Stomach (tissue), 8 donors: ENCODE measurements at regions not wholly inside any gene's neighbourhood (a gene's known extent, or its start where the extent isn't known, plus 50 kb on each side); places are given as distances from the start of the nearest gene placed in this dataset.

Experiments used
- DNase-seq, 2 donors: peaks; one replicate each; pipeline versions ENCODE4 v3.0.0 to v3.0.0-alpha.2; 2013 to 2019
- H3K27ac ChIP-seq, 5 donors: fragments of 200-600 bp in 4 of 5; sonication (generic) in 4 of 5; one replicate each; pipeline ENCODE4 v1.5.1; 2013 to 2019; ENCODE audit warnings: mild to moderate bottlenecking in 1 of 5, moderate library complexity in 1 of 5
- H3K27me3 ChIP-seq, 3 donors: fragments of 200-600 bp; sonication (generic); one replicate each; pipeline ENCODE4 v1.5.1; 2017 to 2019; ENCODE audit warnings: mixed run types in 1 of 3
- H3K36me3 ChIP-seq, 4 donors: fragments of 200-600 bp; sonication (generic); 1 replicate in 3 of 4; 2 replicates in 1 of 4; pipeline ENCODE4 v1.5.1; 2016 to 2019
- H3K4me1 ChIP-seq, 4 donors: fragments of 200-600 bp; sonication (generic); one replicate each; pipeline ENCODE4 v1.5.1; 2016 to 2019
- H3K4me3 ChIP-seq, 4 donors: fragments of 200-600 bp; sonication (generic) in 3 of 4; one replicate each; pipeline ENCODE4 v1.5.1; 2016 to 2019; ENCODE audit warnings: mild to moderate bottlenecking in 1 of 4
- H3K9me3 ChIP-seq, 4 donors: fragments of 200-600 bp; sonication (generic); one replicate each; pipeline ENCODE4 v1.5.1; 2016 to 2019
- CTCF ChIP-seq, 7 experiments: fragments of 450-650 bp in 4 of 7; fragments of 200-600 bp in 3 of 7; sonication (generic) in 3 of 7; IDR thresholded peaks; one replicate each; pipeline ENCODE4 v1.5.1; 2016 to 2019; ENCODE audit warnings: antibody characterized with exemption in 7 of 7, control low read depth in 2 of 7, mild to moderate bottlenecking in 1 of 7
- EP300 ChIP-seq: sonication (generic); formaldehyde crosslinking; IDR thresholded peaks from one replicate; pipeline ENCODE4 v1.6.1; 2017; ENCODE audit warnings: antibody characterized with exemption
- POLR2A ChIP-seq, 4 donors: fragments of 450-650 bp; IDR thresholded peaks; one replicate each; pipeline ENCODE4 v1.6.1; 2016; ENCODE audit warnings: antibody characterized with exemption in 4 of 4, control low read depth in 2 of 4, mild to moderate bottlenecking in 1 of 4, moderate library complexity in 1 of 4
- POLR2AphosphoS5 ChIP-seq, 3 donors: sonication (generic); formaldehyde crosslinking; IDR thresholded peaks; one replicate each; pipeline ENCODE4 v1.6.1; 2016; ENCODE audit warnings: antibody characterized with exemption in 3 of 3
- WGBS, 5 donors: extraction: QIAGEN DNeasy Blood & Tissue Kit in 3 of 5; methylation state at CpG; one replicate each; pipeline versions ENCODE4 v1.1.5 to v1.1.7; 2013 to 2018; 5-methylcytosine and 5-hydroxymethylcytosine counted together
- intact Hi-C: fragments of 100-400 bp; cut with DNase I; formaldehyde crosslinking; loops from one replicate; pipeline ENCODE4 v1.15.1; 2023; ENCODE audit warnings: low total_unique reads
- donor health status: healthy with polysubstance abuse.
- donor health status: Bipolar disorder and iron deficiency.
- donor health status: healthy.

- TF ChIP-seq POLR2AphosphoS5 (IDR thresholded peaks at IDR 0.05) (no peak), POLR2A (IDR thresholded peaks at IDR 0.05) (no peak), CTCF (IDR thresholded peaks at IDR 0.05) (no peak), EP300 (no peak)
- Histone ChIP-seq H3K4me1 (peaks cover 0 to 26% (median 12%) of the 10 kb centered on the region in 4 donors), H3K27me3 (no peaks in the 10 kb centered on the region), H3K4me3 (no peak overlapping the region), H3K27ac (no peak overlapping the region), H3K9me3 (no peaks in the 10 kb centered on the region), H3K36me3 (no peaks in the 10 kb centered on the region)
- WGBS, 5 donors, result 74 to 83% (median 78%) methylated on average over 11 to 12 of the region's 12 CpGs
- intact Hi-C loops, result no loop called here
- DNase-seq, result no peak
Measured at GRCh38 chr20:53743607-53744260, 150.1 kb upstream of the ZNF217 start.

GRCh38 chr20:53742685-53743081 lies 149.0 kb upstream of the ZNF217 start:
- 85 to 99% (median 97%) methylated on average over 3 of the region's 3 CpGs for WGBS, 5 donors
- Histone ChIP-seq H3K9me3 (no peaks in the 10 kb centered on the region), H3K4me1 (peaks cover 1 to 36% (median 17%) of the 10 kb centered on the region in 4 donors)

GRCh38 chr20:53741726-53742028 lies 148.0 kb upstream of the ZNF217 start:
- Histone ChIP-seq H3K27ac (peak overlapping the region in 1 of 5 donors; percentile 89), H3K27me3 (no peaks in the 10 kb centered on the region), H3K36me3 (no peaks in the 10 kb centered on the region), H3K4me3 (no peak overlapping the region), H3K9me3 (no peaks in the 10 kb centered on the region), H3K4me1 (peaks cover 11 to 46% (median 25%) of the 10 kb centered on the region in 4 donors)
- intact Hi-C loops, result no loop called here
- DNase-seq, result no peak
- no peak for TF ChIP-seq EP300
- TF ChIP-seq POLR2A (IDR thresholded peaks at IDR 0.05), result no peak
- no peak for TF ChIP-seq CTCF (IDR thresholded peaks at IDR 0.05)
- 93 to 100% (median 99%) methylated on average over 3 of the region's 3 CpGs for WGBS, 5 donors

More at GRCh38 chr20:53742685-53743081, 149.0 kb upstream of the ZNF217 start:
- no peak for TF ChIP-seq EP300
- TF ChIP-seq POLR2A (IDR thresholded peaks at IDR 0.05), result no peak
- no peak for TF ChIP-seq CTCF (IDR thresholded peaks at IDR 0.05)
- no peak for TF ChIP-seq POLR2AphosphoS5 (IDR thresholded peaks at IDR 0.05)
- Histone ChIP-seq H3K4me3 (no peak overlapping the region), H3K27me3 (no peaks in the 10 kb centered on the region), H3K27ac (no peak overlapping the region), H3K36me3 (no peaks in the 10 kb centered on the region)
- intact Hi-C loops, result no loop called here
- no peak for DNase-seq

DNA sequence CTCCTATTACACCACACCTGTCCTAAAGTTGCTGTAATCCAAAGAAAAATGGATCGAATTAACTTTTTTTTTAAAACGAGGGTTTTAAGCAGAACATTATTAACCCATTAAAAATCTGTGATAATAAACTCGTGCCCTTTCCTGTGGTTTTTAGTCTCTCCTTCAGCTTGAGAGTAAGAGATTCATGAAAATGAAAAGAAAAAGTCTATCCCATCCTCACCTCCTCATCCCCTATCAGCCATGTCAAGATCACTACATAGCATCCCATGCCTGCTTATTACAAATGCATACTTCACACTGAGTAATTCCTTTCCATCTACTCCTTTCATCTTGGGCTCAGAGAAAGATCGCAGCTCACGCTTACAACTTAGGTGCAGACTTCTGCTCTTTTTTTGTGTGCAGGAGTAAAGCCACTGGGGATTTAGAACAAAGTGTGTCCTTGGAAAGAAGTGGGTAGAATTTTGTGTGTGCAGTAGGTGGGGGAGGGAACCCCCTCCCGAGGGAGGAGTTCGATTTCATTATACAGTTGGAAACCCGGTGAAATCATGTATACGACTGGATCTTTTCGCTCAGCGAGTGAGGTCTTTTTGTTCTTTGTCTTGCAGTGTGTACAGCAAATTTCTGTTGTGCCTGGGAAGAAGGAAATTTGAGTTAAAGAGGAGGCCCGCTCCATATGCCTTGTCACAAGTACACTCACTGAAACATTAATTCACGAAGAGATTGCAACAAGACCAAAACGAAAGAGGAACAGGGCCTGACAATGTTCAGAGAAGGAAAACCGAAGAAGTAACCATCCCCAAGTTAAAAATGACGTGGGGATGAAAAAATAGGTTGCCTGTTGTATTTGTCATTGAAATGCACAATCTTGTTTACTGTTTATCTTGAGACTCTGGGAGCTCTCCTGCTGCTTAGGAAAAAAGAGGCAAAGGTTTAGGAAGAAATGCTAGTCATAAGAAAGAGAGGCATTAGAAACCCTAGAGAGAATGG lies 146.5 kb upstream of the ZNF217 start:
- peaks cover 24 to 62% (median 37%) of the 10 kb centered on the region in 4 donors for H3K4me1 ChIP-seq
- no peaks in the 10 kb centered on the region for H3K9me3 ChIP-seq
- peak overlapping the region in 3 of 4 donors; percentile 7 to 33 (median 19) for H3K4me3 ChIP-seq
- peak overlapping the region; percentile 65 to 89 (median 79) for H3K27ac ChIP-seq
- DNase-seq, result peak in 1 of 2 donors; percentile 58
- WGBS, 5 donors, result 14 to 39% (median 26%) methylated on average over 16 of the region's 16 CpGs
- intact Hi-C loops, result no loop called here
- TF ChIP-seq EP300 (no peak), POLR2AphosphoS5 (IDR thresholded peaks at IDR 0.05) (peak in 1 of 3 donors; percentile 14)
- no peaks in the 10 kb centered on the region for H3K27me3 ChIP-seq
- no peaks in the 10 kb centered on the region for H3K36me3 ChIP-seq
